NCI-H748 (cell line): ENCODE measurements at regions not wholly inside any gene's neighbourhood (a gene's known extent, or its start where the extent isn't known, plus 50 kb on each side); places are given as distances from the start of the nearest gene placed in this dataset.
"Not testable (repeated sequence)": the region's sequence is repeated elsewhere in the genome, so short reads cannot be mapped to it uniquely, and the experiment has no call there.

ENCODE experiments used
- DNase-seq: peaks from one replicate; lab custom pipeline; 2025; ENCODE audit not compliant: unreplicated experiment; lab: John Stamatoyannopoulos, UW

DNA sequence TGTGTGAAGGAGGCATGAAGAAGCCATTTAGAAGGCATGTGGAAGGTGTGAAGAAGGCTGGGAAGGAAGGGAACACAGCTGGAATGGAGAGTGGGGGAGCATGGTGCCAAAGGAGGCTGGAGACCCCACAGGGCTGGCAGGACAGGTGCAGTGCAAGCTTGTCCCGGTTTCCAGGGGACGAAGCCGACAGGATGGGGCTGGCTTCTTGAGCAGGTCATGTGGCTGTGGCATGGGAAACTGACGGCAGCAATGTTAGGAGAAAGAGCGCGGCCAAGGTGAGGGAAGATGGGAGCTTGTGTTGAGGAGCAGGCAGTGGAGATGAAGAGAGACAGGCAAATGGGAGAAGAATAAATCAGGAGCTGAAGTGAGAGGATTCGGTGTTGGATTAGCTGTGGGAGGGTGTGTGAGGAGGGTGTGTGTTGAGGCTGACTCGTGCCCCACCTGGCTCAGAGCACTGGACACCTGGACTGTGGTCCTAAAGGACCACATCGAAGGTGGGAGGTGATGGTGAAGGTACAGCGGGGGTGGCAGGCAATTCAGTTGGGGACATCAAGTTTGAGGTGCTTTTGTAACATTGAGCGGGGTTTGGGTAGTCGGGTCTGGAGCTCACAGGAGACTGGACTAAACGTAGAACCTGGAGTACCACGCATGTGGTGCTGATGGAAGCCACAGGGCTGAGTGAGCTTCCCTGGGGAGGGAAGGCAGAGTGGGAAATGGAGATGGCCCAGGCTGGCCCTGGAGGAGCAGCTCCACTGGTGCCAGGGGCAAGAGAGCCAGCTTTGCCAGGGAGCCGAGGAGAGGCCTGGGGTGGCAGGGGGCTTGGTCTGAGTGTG, 165.6 kb upstream of the HDAC4 start:
- no peak for DNase-seq

DNA sequence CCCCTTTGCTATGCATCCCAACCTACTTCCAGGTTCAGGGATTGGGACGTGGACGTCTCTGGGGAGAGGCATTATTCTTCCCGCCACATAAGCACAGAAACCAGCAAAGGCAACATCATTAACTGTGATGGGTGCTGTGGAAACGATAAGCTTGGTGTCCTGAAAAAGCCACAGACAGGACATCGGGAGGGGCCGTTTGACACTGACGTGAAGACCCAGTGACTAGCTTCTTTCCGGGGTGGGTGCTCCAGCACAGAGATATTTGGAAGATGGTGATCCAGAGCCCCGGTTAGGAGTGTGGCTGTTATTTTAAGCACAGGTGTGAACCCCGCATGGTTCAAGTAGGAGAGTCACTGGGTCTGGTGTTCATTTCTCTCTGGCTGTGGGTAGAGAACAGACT, 163.8 kb upstream of the HDAC4 start:
- no peak for DNase-seq

DNA sequence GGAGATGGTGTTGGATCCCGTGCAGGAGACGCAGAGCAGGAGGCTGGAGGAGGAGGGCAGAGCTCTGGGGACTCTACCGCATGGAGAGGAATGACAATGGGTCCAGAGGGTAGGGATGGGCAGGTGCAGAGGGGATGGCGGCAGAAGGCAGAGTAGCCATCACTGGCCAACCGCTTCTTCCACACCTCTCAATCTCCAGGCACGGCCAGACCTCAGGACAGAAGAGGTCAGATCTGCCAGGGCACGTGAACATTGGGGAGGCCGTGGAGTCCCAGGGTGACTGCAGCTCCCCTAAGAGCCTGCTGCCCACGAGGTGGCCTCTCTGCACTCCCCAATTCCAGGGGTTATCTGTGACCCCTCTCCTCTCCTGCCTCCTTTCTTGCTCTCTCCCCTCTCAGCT, 162.7 kb upstream of the HDAC4 start:
- no peak for DNase-seq

DNA sequence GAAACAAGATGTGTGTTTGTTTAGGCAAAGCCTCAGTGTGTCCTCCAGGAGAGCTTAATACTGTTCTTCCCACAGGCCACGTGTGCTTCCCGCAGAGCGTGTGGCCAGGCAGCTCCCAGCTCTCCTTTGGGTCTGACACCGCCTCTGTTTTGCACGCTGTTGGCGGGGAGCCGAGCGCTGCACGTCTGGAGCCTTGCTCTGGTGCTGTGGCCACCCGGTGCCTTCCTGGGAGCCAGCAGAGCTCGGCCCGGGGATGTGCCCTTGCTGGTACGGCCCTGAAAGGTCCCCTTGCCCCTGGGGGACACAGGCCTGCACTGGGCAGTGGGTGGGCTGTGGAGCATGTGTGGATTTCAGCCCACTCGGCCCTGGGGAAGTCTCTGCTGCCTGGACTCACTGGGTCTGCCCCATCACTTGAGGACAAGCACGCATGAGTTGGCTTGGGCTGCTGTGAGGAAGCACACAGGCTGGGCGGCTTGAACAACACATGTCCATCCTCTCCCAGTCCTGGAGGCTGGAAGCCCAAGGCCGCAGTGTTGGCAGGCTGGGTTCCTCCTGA, 160.7 kb upstream of the HDAC4 start:
- DNase-seq, result no peak

DNA sequence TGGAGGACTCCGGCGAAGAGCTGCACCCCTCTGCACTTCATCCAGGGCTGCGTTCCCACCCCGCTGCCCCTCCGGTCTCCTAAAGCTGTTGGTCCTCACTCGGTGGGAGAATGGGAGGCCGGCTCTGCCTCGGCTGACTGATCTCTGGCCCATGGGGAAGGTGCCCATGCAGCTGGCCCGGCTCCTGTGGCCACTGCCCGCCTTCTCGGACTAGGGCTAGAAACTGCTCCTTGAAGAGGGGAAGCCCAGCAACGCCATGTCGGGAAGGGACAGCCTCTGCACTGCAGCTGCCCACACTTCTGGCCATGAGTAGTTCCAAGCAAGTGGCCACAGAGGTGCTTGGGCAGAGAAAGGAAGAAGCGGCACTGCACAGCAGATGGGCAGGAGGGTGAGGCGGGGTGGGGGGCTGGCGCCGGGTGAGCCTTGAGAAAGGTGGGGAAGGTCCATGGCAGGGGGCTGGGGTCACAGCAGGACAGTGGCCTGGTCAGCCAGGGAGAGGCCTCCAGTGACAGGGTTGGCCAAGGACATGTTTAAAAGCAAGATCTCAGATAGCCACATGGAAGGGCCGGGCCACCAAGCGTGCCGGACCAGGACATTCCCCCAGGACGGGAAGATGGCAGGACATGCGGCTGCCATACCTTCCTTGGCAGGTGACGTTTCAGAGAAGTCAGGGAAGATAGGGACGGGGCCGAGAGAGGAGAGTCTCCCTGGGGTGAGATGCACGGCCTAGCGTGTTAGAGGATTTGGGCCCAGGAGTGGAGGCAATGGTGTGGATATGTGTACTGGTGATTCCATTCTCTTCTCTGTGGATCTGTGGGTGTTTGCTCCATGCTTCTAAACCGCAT, 158.8 kb upstream of the HDAC4 start:
- DNase-seq, result no peak

DNA sequence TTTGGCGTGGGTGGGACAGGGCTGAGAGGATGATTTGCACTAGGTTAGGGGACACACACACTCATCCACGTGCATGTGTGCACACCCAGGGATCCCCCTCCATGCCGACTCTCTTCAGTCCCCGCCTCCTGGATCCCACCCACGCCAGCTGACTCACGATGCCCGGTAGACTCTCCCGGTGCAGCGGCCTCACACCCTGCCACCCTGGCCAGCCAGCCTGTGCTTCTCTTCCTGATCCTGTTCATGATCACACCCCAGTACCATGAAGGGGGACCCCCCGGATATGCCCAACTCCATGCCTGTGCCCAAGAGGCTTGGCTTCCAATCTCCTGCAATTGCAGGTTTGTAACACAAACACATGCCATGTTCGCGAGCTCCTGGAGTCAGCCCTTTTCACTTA, 157.8 kb upstream of the HDAC4 start:
- no peak for DNase-seq

DNA sequence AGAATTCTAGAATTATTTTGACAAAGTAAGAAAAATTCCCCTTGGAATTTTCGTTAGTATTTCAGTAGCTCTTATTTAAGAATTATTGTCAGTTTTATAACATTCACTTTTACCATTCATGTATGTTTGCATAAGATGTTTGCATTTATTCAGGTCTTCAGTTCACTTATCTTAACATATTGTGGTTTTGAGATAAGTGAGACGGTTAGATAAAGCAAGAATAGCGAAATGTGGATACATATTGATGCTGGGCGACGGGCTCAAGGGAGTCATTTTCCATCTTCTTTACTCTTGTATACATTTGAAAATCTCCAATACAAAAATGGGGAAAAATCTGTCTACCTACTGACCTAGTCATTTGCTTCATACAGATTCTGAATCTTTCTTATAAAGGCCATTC, 156.7 kb upstream of the HDAC4 start:
- no peak for DNase-seq

DNA sequence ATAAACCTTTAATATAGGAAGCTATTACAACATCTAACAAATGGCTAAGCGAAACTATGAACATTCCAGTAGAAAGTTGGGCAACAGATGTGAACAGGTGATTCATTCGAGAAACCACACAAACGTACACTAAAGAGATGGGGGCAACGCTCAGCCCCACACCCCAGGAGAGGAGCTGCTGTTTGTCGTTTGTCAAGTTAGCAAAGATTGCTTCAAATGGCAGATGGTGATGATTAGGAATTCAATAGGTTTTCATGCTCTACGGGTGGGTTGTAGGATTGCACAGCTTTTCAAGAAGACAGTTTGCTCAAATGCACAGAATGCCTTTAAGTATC, 154.7 kb upstream of the HDAC4 start:
- no peak for DNase-seq

DNA sequence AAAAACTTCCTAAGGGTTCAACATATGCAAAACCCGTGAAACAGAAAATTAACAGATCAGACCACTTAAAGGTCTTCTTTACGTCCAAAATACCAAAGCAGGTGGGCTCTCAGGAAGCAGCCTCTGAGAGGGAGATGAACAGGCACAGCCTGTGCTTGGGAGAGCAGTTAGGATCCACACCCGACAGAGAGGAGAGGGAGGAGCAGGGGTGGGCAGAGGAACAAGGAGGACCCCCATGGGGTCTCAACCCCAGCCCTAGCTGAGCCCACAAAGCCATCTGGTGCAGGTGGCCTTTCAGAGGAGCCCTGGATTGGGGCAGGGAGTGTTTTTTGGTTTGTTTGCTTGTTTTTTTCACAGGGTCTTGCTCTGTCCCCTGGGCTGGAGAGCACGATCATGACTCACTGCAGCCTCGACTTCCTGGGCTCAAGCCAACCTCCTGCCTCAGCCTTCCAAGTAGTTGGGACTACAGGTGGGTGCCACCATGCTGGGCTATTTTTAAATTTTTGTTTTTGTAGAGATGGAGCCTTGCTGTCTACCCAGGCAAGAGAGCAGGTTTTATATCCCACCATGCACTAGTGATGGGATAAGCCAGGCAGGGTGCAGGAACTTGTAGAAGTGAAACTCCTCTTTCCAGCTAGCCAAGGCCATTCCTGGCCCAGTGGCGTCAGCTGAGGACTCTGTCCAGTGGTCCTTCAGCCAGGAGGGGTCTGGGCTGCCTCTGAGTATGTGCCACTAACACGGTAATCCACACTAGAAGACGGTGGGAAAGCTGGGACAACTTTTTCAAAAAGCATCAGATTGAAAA, 154.1 kb upstream of the HDAC4 start:
- DNase-seq, result no peak

DNA sequence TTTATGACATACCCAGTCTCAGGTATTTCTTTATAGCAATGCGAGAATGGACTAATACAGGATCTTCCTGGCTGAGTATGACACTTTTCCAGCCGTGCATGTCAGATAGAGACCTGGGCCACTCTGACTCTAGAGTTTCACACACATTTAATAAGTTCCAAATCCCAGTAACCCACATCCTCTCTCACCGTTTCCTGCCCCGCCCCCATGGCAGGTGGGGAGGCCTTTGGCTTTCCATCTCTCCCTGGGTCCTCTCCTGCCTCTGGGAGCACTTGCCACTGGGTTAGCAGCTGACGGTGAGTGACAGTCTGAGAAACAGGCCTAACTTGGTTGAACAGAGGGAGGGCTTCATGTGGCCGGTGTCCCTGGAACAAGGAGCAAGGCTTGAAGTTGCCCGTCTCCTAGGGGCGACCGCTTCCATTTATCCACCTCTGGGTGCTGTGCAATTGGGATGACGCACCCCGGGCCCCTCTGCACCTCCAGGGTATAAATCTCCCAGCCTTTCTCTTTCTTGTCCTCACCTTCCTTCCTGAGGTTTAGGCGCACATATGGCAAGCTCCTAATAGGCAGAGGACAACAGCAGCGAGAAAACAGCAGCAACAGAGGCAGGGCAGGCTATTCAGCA, 152.7 kb upstream of the HDAC4 start:
- no peak for DNase-seq

DNA sequence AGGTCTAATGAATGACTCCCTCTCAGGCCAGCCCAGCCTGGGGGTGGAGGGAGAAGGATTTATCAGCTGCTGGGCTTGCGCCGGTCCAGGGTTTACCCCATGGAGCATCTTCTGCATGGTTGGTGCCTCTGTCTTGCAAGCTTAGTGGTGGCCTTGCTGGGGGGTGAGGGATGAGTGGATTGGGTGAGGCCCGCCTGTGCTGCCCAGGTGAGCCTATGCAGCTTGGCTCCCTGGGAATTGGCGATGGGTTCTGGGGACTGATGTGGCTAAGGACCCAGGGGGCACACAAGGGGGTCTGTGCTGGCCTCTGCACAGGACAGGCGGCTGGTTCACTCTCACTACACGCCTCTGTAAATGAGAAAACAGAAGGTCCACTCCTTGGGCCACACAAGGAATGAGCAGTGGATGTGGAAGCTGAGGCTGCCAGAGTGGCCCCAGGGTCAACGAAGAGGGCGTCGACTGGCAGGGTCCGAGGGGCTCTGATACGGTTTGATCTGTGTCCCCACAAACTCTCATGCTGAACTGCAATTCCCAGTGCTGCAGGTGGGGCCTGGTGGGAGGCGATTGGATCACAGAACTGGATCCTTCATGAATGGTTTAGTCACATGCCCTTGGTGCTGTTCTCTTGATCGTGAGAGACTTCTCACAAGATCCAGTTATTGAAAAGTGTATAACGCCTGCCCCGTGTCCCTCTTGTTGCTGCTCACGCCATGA, 151.6 kb upstream of the HDAC4 start:
- no peak for DNase-seq

DNA sequence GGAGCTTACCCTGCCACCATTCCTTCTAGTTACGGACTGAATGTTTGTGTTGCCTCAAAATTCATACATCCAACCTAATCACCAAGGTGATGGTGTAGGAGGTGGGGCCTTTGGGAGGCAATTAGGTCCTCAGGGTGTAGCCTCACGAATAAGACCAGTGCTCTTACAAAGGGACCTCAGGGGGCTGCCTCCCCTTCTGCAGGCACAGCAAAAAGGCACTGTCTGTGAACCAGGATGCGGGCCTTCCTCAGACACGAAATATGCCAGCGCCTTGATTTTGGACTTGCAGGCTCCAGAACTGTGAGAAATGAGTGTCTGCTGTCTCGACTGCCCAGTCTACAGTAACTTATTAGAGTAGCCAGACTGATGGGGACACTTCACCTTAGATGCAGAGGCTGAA, 150.4 kb upstream of the HDAC4 start:
- DNase-seq, result no peak

DNA sequence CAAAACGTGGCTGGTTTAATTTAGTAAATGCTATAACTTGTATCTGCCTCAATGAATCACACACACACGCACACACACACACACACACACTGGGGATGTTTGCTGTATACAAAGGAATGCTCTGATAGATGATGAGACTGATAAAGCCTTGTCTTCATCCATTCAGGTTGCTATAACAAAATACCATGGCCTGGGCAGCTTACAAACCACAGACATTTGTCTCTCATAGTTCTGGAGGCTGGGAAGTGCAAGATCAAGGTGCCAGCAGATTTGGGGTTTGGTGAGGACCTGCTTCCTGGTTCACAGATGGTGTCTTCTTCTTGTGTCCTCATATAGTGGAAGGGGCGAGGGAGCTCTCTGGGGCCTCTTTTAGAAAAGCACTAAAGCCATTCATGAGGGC, 149.5 kb upstream of the HDAC4 start:
- DNase-seq, result no peak

DNA sequence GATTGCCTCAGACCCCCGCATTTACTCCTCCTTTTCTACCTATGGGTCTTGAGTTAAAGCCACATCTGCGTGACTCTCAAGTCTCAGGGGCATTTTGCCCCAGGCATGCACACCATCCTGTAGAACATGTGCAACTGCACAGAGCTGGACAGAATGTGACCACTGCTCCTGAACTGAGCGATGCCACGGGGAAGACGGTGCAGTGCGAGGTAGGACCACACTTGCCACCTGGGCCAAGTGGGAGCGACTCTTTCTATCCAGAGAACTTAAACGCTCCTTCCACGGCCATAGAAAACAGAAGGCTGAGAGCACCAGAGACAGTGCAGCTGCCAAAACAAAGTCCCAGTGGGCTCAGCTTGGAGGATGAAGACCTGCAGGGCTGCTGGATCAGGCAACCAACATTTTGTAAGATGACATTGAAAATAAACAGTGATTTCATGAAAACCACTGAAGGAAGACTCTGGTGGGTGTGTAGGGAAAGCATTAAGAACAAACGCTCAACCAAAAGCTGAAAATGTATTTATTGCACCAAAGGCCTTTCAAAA, 149.0 kb upstream of the HDAC4 start:
- DNase-seq, result no peak

DNA sequence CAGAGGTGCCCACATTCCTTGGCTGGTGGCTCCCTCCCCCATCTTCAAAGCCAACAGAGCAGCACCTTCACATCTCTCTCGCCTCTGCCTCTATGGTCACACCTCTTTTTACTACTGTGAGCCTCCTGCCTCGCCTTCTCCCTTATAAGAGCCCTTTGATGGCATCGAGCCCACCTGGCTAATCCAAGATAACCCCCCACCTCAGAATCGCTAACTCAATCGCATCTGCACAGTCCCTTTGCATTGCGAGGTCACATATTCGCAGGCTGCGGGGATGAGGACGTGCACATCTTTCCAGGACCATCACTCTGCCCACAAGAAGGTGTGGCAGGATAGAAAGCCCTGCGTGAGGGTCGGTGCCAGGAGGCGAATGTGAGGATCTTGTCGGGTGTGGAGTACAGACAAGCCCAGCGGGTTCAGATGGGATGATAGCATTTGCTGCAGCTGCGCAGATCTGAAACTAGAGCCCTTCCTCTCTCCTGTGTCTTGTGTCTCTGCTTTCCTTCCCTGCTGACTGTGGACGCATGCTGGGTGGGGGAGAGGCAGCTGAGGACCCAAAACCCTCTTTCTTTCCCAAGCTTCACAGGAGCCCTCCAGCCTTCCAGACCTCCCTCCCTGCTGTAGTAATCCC, 148.3 kb upstream of the HDAC4 start:
- DNase-seq, result no peak

DNA sequence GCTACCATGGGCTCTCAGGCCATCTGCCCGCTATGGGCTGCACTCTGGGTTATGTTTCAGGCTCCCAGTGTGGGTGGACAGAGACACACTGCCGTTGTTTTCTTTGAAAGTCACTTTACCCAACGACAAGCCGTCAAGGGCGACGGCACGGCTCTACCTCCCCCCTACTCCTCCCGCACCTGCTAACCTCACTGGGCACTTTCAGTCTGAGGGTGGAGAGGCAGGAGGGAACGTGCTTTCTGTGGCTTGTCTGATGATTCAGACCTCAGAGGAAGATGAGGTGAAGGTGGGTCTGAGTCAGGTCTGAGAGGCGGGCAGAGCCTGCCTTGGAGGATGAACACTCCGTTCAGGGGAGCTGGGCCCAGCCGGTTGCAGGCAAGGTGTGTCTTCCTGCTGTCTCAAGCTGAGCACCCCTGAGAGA, 147.6 kb upstream of the HDAC4 start:
- DNase-seq, result no peak

DNA sequence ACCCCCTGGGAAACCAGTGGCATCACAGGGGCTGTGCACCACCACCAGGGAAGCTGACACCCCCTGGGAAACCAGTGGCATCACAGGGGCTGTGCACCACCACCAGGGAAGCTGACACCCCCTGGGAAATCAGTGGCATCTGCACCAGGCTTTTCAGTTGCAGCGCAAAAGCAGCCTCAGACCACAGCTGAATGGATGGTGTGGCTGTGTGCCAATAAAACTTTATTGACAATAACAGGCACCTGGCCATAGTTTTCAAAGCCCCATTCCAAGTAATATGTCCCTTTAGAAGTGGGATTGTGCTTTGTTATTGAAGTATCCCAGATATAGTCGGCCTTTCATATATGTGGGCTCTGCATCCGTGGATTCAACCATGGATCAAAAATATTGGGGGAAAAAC, 146.3 kb upstream of the HDAC4 start:
- DNase-seq, result not testable (repeated sequence)

DNA sequence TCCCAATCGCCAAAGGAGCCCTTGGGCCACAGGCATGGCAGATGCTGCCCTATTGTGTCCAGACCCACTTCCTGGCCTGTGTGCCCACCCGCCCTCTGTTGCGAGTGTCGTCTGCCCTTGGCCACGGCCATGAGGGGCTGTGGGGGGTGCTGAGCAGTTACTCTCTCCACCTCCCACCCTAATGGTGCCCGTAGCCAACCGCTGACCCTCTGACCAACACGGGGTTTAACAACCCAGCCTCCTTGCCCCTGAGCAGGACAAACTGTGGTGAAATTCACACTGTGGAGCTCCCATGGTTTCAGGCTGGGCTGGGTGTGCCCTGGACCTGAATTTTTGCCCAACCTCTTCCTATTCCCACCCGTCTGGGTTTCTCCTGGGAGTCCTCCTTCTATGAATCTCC, 145.7 kb upstream of the HDAC4 start:
- DNase-seq, result no peak

DNA sequence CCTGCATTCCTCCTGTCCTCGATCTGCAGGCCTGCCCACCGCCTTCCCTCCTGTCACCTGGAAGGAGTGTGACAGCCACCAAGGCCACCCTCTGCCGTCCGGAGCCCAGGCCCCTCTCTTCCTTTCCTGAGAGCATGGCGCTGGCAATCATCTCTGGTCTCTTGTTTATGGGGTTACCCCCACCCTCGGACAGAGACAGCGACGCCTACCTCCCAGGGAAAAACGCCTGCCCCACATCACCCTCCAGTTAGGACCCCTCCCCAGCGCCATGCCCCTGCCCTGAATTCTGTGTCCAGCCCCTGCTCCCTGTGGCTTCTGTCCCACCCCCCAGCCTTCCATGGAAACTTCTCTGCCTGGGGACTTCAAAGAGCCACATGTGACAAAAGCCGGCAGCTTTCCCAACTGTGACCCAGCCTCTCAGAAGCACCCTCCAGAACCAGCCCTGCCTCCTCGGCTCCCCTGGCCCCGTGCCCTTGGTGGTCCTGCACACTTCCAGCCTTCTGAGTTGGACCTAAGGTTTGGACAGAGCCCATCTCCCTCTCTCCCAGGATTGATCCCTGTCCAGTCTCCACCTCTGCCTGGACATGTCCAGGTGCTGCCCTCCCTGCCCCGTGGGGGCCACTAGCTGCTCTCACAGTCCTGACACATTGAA, 145.0 kb upstream of the HDAC4 start:
- no peak for DNase-seq
